Fibroblast of skin of scalp (primary cell): ENCODE measurements at regions not wholly inside any gene's neighbourhood (a gene's known extent, or its start where the extent isn't known, plus 50 kb on each side); places are given as distances from the start of the nearest gene placed in this dataset.
"Not testable (repeated sequence)": the region's sequence is repeated elsewhere in the genome, so short reads cannot be mapped to it uniquely, and the experiment has no call there.

Experiments
- DNase-seq: peaks from one replicate; pipeline ENCODE4 v3.0.0-alpha.2; 2013

GRCh38 chr12:31217356-31218130, 108.4 kb downstream of the SINHCAF start:
- DNase-seq = no peak

- DNase-seq = no peak
Measured at GRCh38 chr12:31218203-31219025, 107.5 kb downstream of the SINHCAF start.

GRCh38 chr12:31219521-31219920, 106.4 kb downstream of the SINHCAF start:
- DNase-seq = no peak

GRCh38 chr12:31220061-31220460, 105.9 kb downstream of the SINHCAF start:
- no peak for DNase-seq

- DNase-seq = no peak
Measured at GRCh38 chr12:31220633-31221550, 105.1 kb downstream of the SINHCAF start.

- no peak for DNase-seq
Measured at GRCh38 chr12:31221551-31221945, 104.4 kb downstream of the SINHCAF start.

GRCh38 chr12:31222620-31223222, 103.2 kb downstream of the SINHCAF start:
- DNase-seq = no peak

GRCh38 chr12:31223640-31224039, 102.3 kb downstream of the SINHCAF start:
- DNase-seq = not testable (repeated sequence)

GRCh38 chr12:31224768-31225448, 101.0 kb downstream of the SINHCAF start:
- no peak for DNase-seq

GRCh38 chr12:31225656-31226535, 100.1 kb downstream of the SINHCAF start:
- no peak for DNase-seq

- no peak for DNase-seq
Measured at GRCh38 chr12:31226639-31227038, 99.3 kb downstream of the SINHCAF start.

GRCh38 chr12:31227401-31227981, 98.5 kb downstream of the SINHCAF start:
- DNase-seq = no peak

GRCh38 chr12:31228811-31229792, 96.8 kb downstream of the SINHCAF start:
- DNase-seq = no peak

GRCh38 chr12:31230004-31230403, 95.9 kb downstream of the SINHCAF start:
- DNase-seq = no peak
